ENCODE measurements at regions not wholly inside any gene's neighbourhood (a gene's known extent, or its start where the extent isn't known, plus 50 kb on each side); places are given as distances from the start of the nearest gene placed in this dataset.
"Not testable (repeated sequence)": the region's sequence is repeated elsewhere in the genome, so short reads cannot be mapped to it uniquely, and the experiment has no call there.

GRCh38 chr15:81890496-81890895 is 155.3 kb downstream of the MEX3B start:
- TF ChIP-seq, protein P1, sequence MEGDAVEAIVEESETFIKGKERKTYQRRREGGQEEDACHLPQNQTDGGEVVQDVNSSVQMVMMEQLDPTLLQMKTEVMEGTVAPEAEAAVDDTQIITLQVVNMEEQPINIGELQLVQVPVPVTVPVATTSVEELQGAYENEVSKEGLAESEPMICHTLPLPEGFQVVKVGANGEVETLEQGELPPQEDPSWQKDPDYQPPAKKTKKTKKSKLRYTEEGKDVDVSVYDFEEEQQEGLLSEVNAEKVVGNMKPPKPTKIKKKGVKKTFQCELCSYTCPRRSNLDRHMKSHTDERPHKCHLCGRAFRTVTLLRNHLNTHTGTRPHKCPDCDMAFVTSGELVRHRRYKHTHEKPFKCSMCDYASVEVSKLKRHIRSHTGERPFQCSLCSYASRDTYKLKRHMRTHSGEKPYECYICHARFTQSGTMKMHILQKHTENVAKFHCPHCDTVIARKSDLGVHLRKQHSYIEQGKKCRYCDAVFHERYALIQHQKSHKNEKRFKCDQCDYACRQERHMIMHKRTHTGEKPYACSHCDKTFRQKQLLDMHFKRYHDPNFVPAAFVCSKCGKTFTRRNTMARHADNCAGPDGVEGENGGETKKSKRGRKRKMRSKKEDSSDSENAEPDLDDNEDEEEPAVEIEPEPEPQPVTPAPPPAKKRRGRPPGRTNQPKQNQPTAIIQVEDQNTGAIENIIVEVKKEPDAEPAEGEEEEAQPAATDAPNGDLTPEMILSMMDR (IDR thresholded peaks at IDR 0.05; ENCODE audit: partially characterized antibody, unreplicated experiment) = no peak

GRCh38 chr15:81889485-81889881 is 156.3 kb downstream of the MEX3B start:
- TF ChIP-seq, protein P1 (IDR thresholded peaks at IDR 0.05; ENCODE audit: partially characterized antibody, unreplicated experiment) = no peak
- H3K27ac Mint-ChIP-seq (ENCODE audit: unreplicated experiment) = no peak overlapping the region
- H3K4me3 Mint-ChIP-seq (ENCODE audit: unreplicated experiment) = no peak overlapping the region
- H3K9me3 Mint-ChIP-seq (ENCODE audit: unreplicated experiment) = no peaks in the 10 kb centered on the region
- H3K36me3 Mint-ChIP-seq (ENCODE audit: unreplicated experiment) = peaks cover 18% of the 10 kb centered on the region
- no peaks in the 10 kb centered on the region for H3K27me3 Mint-ChIP-seq (ENCODE audit: unreplicated experiment)
- peaks cover 8% of the 10 kb centered on the region for H3K4me1 Mint-ChIP-seq (ENCODE audit: low read depth, unreplicated experiment)
- DNase-seq = no peak

More at GRCh38 chr15:81890496-81890895, 155.3 kb downstream of the MEX3B start:
- H3K27ac Mint-ChIP-seq (ENCODE audit: unreplicated experiment) = no peak overlapping the region
- no peak for DNase-seq
- H3K9me3 Mint-ChIP-seq (ENCODE audit: unreplicated experiment) = no peaks in the 10 kb centered on the region
- peaks cover 18% of the 10 kb centered on the region for H3K36me3 Mint-ChIP-seq (ENCODE audit: unreplicated experiment)
- no peaks in the 10 kb centered on the region for H3K27me3 Mint-ChIP-seq (ENCODE audit: unreplicated experiment)
- H3K4me3 Mint-ChIP-seq (ENCODE audit: unreplicated experiment) = no peak overlapping the region
- peaks cover 9% of the 10 kb centered on the region for H3K4me1 Mint-ChIP-seq (ENCODE audit: low read depth, unreplicated experiment)

DNA sequence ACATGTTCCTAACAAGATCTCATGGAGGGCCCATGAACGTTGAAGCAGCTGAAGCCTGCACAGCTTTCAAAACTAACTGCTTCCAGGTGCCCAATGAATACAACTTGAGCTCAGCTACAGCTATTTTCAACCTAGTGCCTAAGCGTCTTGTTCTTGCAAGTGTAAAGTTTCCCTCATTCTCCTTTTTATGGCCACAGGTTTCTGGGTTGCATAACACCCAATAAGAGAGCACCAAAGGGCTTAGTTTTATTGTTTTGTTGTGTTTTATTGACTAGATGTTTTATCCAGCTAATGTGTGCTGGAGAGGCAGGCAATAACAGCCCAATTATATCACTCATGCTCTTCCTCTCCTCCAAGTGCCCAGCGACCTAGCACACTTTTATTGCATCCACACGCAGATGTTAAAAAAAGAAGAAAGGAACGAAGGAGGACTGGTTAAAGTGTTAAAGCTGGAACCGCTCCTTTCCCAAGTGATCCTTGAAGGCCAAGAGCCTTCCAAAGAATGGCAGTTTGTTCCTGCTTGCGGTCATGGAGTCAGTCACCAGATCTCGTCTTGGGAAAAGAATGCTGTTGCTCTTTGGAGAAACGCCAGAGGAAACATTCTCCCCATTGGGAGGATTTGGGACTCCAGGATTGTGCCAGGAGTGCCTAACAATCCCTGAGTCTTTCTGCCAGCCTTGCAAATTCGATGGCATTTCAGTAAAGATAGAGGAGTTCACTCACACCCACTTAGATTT is 156.9 kb downstream of the MEX3B start:
- peaks cover 18% of the 10 kb centered on the region for H3K36me3 Mint-ChIP-seq (ENCODE audit: unreplicated experiment)
- H3K4me3 Mint-ChIP-seq (ENCODE audit: unreplicated experiment) = no peak overlapping the region
- H3K4me1 Mint-ChIP-seq (ENCODE audit: low read depth, unreplicated experiment) = peaks cover 4% of the 10 kb centered on the region
- no peaks in the 10 kb centered on the region for H3K9me3 Mint-ChIP-seq (ENCODE audit: unreplicated experiment)
- H3K27me3 Mint-ChIP-seq (ENCODE audit: unreplicated experiment) = no peaks in the 10 kb centered on the region
- TF ChIP-seq, protein P1 (IDR thresholded peaks at IDR 0.05; ENCODE audit: partially characterized antibody, unreplicated experiment) = no peak
- no peak overlapping the region for H3K27ac Mint-ChIP-seq (ENCODE audit: unreplicated experiment)
- no peak for DNase-seq

GRCh38 chr15:81887912-81888311 is 157.9 kb downstream of the MEX3B start:
- Mint-ChIP-seq H3K4me1 (ENCODE audit: low read depth, unreplicated experiment) (no peaks in the 10 kb centered on the region), H3K9me3 (ENCODE audit: unreplicated experiment) (no peaks in the 10 kb centered on the region), H3K27ac (ENCODE audit: unreplicated experiment) (no peak overlapping the region), H3K27me3 (ENCODE audit: unreplicated experiment) (no peaks in the 10 kb centered on the region), H3K4me3 (ENCODE audit: unreplicated experiment) (peak overlapping the region; percentile 5), H3K36me3 (ENCODE audit: unreplicated experiment) (peaks cover 18% of the 10 kb centered on the region)
- TF ChIP-seq, protein P1 (IDR thresholded peaks at IDR 0.05; ENCODE audit: partially characterized antibody, unreplicated experiment) = no peak
- DNase-seq = no peak

DNA sequence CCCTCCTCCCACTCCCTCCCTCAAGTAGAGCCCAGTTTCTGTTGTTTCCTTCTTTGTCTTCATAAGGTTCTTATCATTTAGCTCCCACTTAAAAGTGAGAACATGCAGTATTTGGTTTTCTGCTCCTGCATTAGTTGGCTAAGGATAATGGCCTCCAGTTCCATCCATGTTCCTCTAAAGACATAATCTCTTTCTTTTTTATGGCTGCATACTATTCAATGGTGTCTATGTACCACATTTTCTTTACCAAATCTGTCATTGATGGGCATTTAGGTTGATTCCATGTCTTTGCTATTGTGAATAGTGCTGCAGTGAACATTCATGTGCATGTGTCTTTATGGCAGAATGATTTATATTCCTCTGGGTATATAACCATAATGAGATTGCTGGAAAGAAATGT is 158.6 kb downstream of the MEX3B start:
- not testable (repeated sequence) for H3K9me3 Mint-ChIP-seq (ENCODE audit: unreplicated experiment); H3K27me3 Mint-ChIP-seq (ENCODE audit: unreplicated experiment); H3K4me1 Mint-ChIP-seq (ENCODE audit: low read depth, unreplicated experiment); H3K4me3 Mint-ChIP-seq (ENCODE audit: unreplicated experiment); H3K27ac Mint-ChIP-seq (ENCODE audit: unreplicated experiment); DNase-seq
- peaks cover 18% of the 10 kb centered on the region for H3K36me3 Mint-ChIP-seq (ENCODE audit: unreplicated experiment)

Data from glutamatergic neuron (in vitro differentiated cells).